Ishikawa (cell line): ENCODE measurements at regions not wholly inside any gene's neighbourhood (a gene's known extent, or its start where the extent isn't known, plus 50 kb on each side); places are given as distances from the start of the nearest gene placed in this dataset.

ENCODE experiments used
- CEBPB ChIP-seq: IDR thresholded peaks from 2 replicates; pipeline ENCODE4 v1.6.1; 2012
- CREB1 ChIP-seq: IDR thresholded peaks from 2 replicates; pipeline ENCODE4 v1.6.1; 2012; ENCODE audit warnings: low read depth
- EGR1 ChIP-seq: IDR thresholded peaks from 2 replicates; pipeline ENCODE4 v1.6.1; 2012
- EP300 ChIP-seq: IDR thresholded peaks from 2 replicates; pipeline ENCODE4 v1.6.1; 2012; ENCODE audit warnings: borderline replicate concordance
- FOXM1 ChIP-seq: IDR thresholded peaks from 2 replicates; pipeline ENCODE4 v1.6.1; 2012; ENCODE audit warnings: low read depth, borderline replicate concordance
- NFIC ChIP-seq: IDR thresholded peaks from 2 replicates; pipeline ENCODE4 v1.6.1; 2012
- RAD21 ChIP-seq: IDR thresholded peaks from 2 replicates; pipeline ENCODE4 v1.6.1; 2012; ENCODE audit warnings: low read depth
- TAF1 ChIP-seq: IDR thresholded peaks from 2 replicates; pipeline ENCODE4 v1.6.1; 2012; ENCODE audit warnings: low read depth, mild to moderate bottlenecking
- TCF12 ChIP-seq: IDR thresholded peaks from 2 replicates; pipeline ENCODE4 v1.6.1; 2012; ENCODE audit warnings: low read depth
- TEAD4 ChIP-seq: IDR thresholded peaks from 2 replicates; pipeline ENCODE4 v1.6.1; 2012
- YY1 ChIP-seq: IDR thresholded peaks from 2 replicates; pipeline ENCODE4 v1.6.1; 2012; ENCODE audit warnings: low read depth
- ZBTB7A ChIP-seq: IDR thresholded peaks from 2 replicates; pipeline ENCODE4 v1.6.1; 2012; ENCODE audit warnings: low read depth
- TF ChIP-seq, protein P1 (sequence below): IDR thresholded peaks from 2 replicates; pipeline ENCODE4 v1.6.1; 2012; ENCODE audit warnings: low read depth, mild to moderate bottlenecking
- TF ChIP-seq, protein P2 (sequence below): IDR thresholded peaks from 2 replicates; pipeline ENCODE4 v1.6.1; 2012

DNA sequence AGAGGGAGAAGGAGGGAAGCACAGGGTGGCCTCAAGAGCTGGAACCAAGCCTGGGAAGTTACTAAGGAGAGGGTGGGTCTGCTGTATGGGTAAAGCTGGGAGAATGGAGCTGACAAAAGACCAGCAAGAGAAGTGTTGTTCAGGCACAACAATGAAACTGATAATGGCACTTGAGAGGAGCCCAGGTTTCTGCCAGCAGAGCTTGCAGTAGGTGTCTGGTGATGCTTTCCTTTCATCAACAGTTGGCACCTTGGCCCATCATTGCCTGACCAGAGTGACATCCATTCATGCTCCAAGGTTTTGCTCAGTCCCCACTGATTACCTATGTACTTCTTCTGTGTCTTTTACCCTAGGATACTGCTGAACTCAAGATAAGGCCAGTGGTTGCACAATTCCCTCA is 92.9 kb upstream of the CXCR4 start:
- TF ChIP-seq NFIC (no peak), CEBPB (no peak), EP300 (no peak), EGR1 (no peak), FOXM1 (no peak), YY1 (no peak), RAD21 (no peak), TEAD4 (no peak), ZBTB7A (no peak), CREB1 (no peak), TAF1 (no peak), TCF12 (no peak)
- TF ChIP-seq, protein P1, sequence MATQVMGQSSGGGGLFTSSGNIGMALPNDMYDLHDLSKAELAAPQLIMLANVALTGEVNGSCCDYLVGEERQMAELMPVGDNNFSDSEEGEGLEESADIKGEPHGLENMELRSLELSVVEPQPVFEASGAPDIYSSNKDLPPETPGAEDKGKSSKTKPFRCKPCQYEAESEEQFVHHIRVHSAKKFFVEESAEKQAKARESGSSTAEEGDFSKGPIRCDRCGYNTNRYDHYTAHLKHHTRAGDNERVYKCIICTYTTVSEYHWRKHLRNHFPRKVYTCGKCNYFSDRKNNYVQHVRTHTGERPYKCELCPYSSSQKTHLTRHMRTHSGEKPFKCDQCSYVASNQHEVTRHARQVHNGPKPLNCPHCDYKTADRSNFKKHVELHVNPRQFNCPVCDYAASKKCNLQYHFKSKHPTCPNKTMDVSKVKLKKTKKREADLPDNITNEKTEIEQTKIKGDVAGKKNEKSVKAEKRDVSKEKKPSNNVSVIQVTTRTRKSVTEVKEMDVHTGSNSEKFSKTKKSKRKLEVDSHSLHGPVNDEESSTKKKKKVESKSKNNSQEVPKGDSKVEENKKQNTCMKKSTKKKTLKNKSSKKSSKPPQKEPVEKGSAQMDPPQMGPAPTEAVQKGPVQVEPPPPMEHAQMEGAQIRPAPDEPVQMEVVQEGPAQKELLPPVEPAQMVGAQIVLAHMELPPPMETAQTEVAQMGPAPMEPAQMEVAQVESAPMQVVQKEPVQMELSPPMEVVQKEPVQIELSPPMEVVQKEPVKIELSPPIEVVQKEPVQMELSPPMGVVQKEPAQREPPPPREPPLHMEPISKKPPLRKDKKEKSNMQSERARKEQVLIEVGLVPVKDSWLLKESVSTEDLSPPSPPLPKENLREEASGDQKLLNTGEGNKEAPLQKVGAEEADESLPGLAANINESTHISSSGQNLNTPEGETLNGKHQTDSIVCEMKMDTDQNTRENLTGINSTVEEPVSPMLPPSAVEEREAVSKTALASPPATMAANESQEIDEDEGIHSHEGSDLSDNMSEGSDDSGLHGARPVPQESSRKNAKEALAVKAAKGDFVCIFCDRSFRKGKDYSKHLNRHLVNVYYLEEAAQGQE, result no peak
- TF ChIP-seq, protein P2, sequence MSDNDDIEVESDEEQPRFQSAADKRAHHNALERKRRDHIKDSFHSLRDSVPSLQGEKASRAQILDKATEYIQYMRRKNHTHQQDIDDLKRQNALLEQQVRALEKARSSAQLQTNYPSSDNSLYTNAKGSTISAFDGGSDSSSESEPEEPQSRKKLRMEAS, result no peak
